Right renal cortex interstitium (tissue), 3 donors: ENCODE measurements at regions not wholly inside any gene's neighbourhood (a gene's known extent, or its start where the extent isn't known, plus 50 kb on each side); places are given as distances from the start of the nearest gene placed in this dataset.

Experiments used
- DNase-seq, 3 donors: peaks; one replicate each; pipeline ENCODE4 v3.0.0-alpha.2; 2013; ENCODE audit warnings: low read depth in 3 of 3, low spot score in 2 of 3

GRCh38 chr18:59086522-59086921 lies 53.2 kb upstream of the SEC11C start:
- DNase-seq: no peak

- no peak for DNase-seq
Measured at GRCh38 chr18:59087391-59087790, 52.3 kb upstream of the SEC11C start.
